GM12874 (cell line): ENCODE measurements at regions not wholly inside any gene's neighbourhood (a gene's known extent, or its start where the extent isn't known, plus 50 kb on each side); places are given as distances from the start of the nearest gene placed in this dataset.

ENCODE experiments used
- CTCF ChIP-seq: IDR thresholded peaks from 2 replicates; pipeline ENCODE4 v1.5.1; 2011; ENCODE audit warnings: low read depth, mild to moderate bottlenecking, control low read depth, low read length, moderate library complexity; ENCODE audit not compliant: insufficient read depth

- TF ChIP-seq CTCF = no peak
Measured at GRCh38 chr15:87239582-87240230, 1016.8 kb downstream of the NTRK3 start.

- no peak for TF ChIP-seq CTCF
Measured at GRCh38 chr15:87238451-87239068, 1018.0 kb downstream of the NTRK3 start.

GRCh38 chr15:87228460-87228859, 1028.1 kb downstream of the NTRK3 start:
- TF ChIP-seq CTCF = no peak

- TF ChIP-seq CTCF = no peak
Measured at GRCh38 chr15:87227846-87228245, 1028.7 kb downstream of the NTRK3 start.

GRCh38 chr15:87225436-87225835, 1031.1 kb downstream of the NTRK3 start:
- TF ChIP-seq CTCF = no peak

GRCh38 chr15:87224404-87224803, 1032.1 kb downstream of the NTRK3 start:
- TF ChIP-seq CTCF = no peak

GRCh38 chr15:87219650-87220615, 1036.6 kb downstream of the NTRK3 start:
- no peak for TF ChIP-seq CTCF
